Transverse colon (tissue), 4 donors: ENCODE measurements at regions not wholly inside any gene's neighbourhood (a gene's known extent, or its start where the extent isn't known, plus 50 kb on each side); places are given as distances from the start of the nearest gene placed in this dataset.

Source experiments
- EP300 ChIP-seq: sonication (generic); formaldehyde crosslinking; IDR thresholded peaks from one replicate; pipeline ENCODE4 v1.6.1; 2017; ENCODE audit warnings: antibody characterized with exemption, low read depth
- POLR2A ChIP-seq: fragments of 450-650 bp; IDR thresholded peaks from one replicate; pipeline ENCODE4 v1.6.1; 2016; ENCODE audit warnings: antibody characterized with exemption, mild to moderate bottlenecking, moderate library complexity
- POLR2AphosphoS5 ChIP-seq, 3 donors: sonication (generic); formaldehyde crosslinking; IDR thresholded peaks; one replicate each; pipeline ENCODE4 v1.6.1; 2016; ENCODE audit warnings: antibody characterized with exemption in 3 of 3
- TF ChIP-seq, protein P1 (sequence below), 5 experiments: fragments of 200-600 bp in 3 of 5; fragments of 450-650 bp in 2 of 5; sonication (generic) in 3 of 5; IDR thresholded peaks; 1 replicate in 2 of 5; 2 replicates in 3 of 5; pipeline ENCODE4 v1.5.1; 2016 to 2017; ENCODE audit warnings: antibody characterized with exemption in 5 of 5, inconsistent platforms in 3 of 5, mild to moderate bottlenecking in 2 of 5, moderate library complexity in 1 of 5

DNA sequence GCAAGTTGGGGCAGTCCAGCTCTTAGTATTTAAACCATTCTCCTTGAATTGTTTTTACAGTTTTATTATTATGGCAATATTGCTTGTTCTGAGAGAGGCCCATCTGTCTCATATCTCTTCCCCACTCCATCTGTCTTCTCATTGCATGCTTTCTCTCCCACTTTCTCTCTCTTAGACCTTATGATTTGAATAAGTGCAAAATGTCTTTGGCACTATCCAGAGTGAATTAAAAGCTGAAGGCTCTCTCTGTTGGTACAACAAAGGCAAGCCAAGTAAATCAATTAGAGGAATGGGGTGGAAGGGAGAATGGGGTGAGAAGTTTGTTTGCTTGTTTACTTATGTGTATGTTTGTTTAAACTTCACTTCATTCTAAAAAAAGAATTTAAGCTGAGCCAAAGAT is 195.3 kb upstream of the RFX3 start:
- no peak for TF ChIP-seq EP300
- TF ChIP-seq POLR2A: no peak
- TF ChIP-seq, protein P1, sequence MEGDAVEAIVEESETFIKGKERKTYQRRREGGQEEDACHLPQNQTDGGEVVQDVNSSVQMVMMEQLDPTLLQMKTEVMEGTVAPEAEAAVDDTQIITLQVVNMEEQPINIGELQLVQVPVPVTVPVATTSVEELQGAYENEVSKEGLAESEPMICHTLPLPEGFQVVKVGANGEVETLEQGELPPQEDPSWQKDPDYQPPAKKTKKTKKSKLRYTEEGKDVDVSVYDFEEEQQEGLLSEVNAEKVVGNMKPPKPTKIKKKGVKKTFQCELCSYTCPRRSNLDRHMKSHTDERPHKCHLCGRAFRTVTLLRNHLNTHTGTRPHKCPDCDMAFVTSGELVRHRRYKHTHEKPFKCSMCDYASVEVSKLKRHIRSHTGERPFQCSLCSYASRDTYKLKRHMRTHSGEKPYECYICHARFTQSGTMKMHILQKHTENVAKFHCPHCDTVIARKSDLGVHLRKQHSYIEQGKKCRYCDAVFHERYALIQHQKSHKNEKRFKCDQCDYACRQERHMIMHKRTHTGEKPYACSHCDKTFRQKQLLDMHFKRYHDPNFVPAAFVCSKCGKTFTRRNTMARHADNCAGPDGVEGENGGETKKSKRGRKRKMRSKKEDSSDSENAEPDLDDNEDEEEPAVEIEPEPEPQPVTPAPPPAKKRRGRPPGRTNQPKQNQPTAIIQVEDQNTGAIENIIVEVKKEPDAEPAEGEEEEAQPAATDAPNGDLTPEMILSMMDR (IDR thresholded peaks at IDR 0.05): no peak
- TF ChIP-seq POLR2AphosphoS5 (IDR thresholded peaks at IDR 0.05): no peak
